Stimulated activated effector memory CD8-positive, alpha-beta T cell treated with anti-CD3 and anti-CD28 coated beads, Interleukin-12 subunit alpha, Interleukin-12 subunit beta, amount 100 ng/mL, for 72 hours (primary cell): ENCODE measurements at regions not wholly inside any gene's neighbourhood (a gene's known extent, or its start where the extent isn't known, plus 50 kb on each side); places are given as distances from the start of the nearest gene placed in this dataset.

Experiments
- ATAC-seq: fragments of 150-1000 bp; cut with Tn5 transposase; 2 replicates; pipeline ENCODE4 v1.10.0; 2021
- DNase-seq, 2 donors: peaks; one replicate each; pipeline ENCODE4 v3.0.0; 2021 to 2022; ENCODE audit warnings: low spot score in 2 of 2
- H3K27ac Mint-ChIP-seq: one replicate; pipeline ENCODE4 v1.8.0; 2022; ENCODE audit warnings: mild to moderate bottlenecking, mixed read lengths
- H3K36me3 Mint-ChIP-seq: one replicate; pipeline ENCODE4 v1.8.0; 2022; ENCODE audit warnings: mild to moderate bottlenecking, mixed read lengths
- H3K4me1 Mint-ChIP-seq: one replicate; pipeline ENCODE4 v1.8.0; 2022; ENCODE audit warnings: mixed read lengths
- H3K4me3 Mint-ChIP-seq: one replicate; pipeline ENCODE4 v1.8.0; 2022; ENCODE audit warnings: mild to moderate bottlenecking, mixed read lengths
- H3K9me3 Mint-ChIP-seq: one replicate; pipeline ENCODE4 v1.8.0; 2022; ENCODE audit warnings: mixed read lengths

DNA sequence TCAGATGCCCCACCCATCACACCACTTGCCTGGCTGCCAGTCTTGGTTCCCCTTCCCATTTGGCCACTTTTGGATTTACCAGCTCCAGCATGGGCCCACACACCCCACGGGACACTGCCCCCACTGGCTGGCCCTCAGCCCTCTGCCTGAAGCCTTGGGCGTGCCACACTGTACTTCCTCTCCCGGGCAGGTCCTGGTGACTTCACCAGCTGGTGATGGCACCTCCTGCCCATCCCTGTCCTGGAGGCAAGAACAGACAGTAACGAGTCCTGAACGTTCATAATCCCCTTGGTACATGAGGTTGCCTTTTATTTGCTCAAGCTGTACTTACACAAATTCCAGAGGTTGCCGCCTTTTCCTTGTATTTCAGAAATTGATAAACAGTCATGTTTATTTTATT, 81.1 kb downstream of the TMEM17 start:
- DNase-seq (no peak), ATAC-seq (peak; percentile 8)
- Mint-ChIP-seq H3K36me3 (no peaks in the 10 kb centered on the region), H3K4me1 (no peaks in the 10 kb centered on the region), H3K27ac (no peak overlapping the region), H3K4me3 (no peak overlapping the region), H3K9me3 (no peaks in the 10 kb centered on the region)

GRCh38 chr2:62423883-62424458, 82.0 kb downstream of the TMEM17 start:
- Mint-ChIP-seq H3K27ac (no peak overlapping the region), H3K9me3 (peaks cover 3% of the 10 kb centered on the region), H3K36me3 (no peaks in the 10 kb centered on the region), H3K4me1 (no peaks in the 10 kb centered on the region), H3K4me3 (no peak overlapping the region)
- no peak for DNase-seq
- peak; percentile 16 for ATAC-seq

DNA sequence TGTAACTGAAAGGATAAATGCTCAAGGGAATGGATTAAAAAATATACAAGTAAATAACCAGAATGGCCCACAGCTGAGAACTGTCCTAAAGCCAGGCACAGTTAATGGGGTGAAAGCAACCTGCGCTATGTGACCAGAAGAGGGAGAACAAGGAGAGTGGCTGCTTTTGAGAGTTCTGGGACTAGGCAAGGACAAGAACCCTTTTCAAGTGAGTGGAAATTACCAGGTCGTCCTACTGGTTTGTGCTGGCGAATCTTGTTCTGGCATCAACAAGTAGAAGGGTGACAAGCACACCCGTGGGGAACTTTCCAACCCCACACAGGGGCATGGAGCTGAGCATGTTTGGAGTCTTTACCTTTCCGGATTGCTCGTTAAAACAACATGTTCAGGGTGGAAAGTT, 82.8 kb downstream of the TMEM17 start:
- no peak overlapping the region for H3K4me3 Mint-ChIP-seq

DNA sequence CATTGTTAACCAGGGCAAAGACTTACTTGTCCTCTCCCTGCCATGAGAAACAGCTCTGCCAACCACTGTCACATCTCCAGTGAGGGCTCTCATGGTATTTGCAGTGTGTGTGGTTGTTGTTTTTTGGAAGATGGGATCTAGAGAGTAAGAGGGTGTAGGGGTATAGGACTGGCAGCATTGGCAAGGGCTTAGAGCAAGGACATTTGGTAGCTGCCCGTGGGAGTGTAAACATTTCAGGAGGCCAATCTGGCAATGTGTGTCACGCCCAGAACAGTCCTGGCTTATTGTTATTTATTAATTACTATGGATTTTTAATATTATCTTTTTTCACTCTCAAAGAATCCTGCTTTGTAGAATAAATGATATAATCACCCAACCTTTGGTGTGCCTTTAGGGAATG, 90.5 kb downstream of the TMEM17 start:
- H3K4me3 Mint-ChIP-seq: no peak overlapping the region
- DNase-seq (no peak), ATAC-seq (no peak)
- no peak overlapping the region for H3K27ac Mint-ChIP-seq
- peaks cover 11% of the 10 kb centered on the region for H3K4me1 Mint-ChIP-seq
- peaks cover 3% of the 10 kb centered on the region for H3K9me3 Mint-ChIP-seq
- H3K36me3 Mint-ChIP-seq: peaks cover 4% of the 10 kb centered on the region

More for the DNA sequence above, 82.8 kb downstream of the TMEM17 start:
- Mint-ChIP-seq H3K4me1 (no peaks in the 10 kb centered on the region), H3K9me3 (peaks cover 3% of the 10 kb centered on the region), H3K36me3 (no peaks in the 10 kb centered on the region), H3K27ac (no peak overlapping the region)
- no peak for ATAC-seq
- DNase-seq: no peak

- DNase-seq (no peak), ATAC-seq (peak; percentile 56)
- H3K9me3 Mint-ChIP-seq: peaks cover 3% of the 10 kb centered on the region
- H3K4me1 Mint-ChIP-seq: peaks cover 11% of the 10 kb centered on the region
- no peak overlapping the region for H3K4me3 Mint-ChIP-seq
- no peak overlapping the region for H3K27ac Mint-ChIP-seq
- peaks cover 4% of the 10 kb centered on the region for H3K36me3 Mint-ChIP-seq
Observed at GRCh38 chr2:62415019-62415431, 91.0 kb downstream of the TMEM17 start.

DNA sequence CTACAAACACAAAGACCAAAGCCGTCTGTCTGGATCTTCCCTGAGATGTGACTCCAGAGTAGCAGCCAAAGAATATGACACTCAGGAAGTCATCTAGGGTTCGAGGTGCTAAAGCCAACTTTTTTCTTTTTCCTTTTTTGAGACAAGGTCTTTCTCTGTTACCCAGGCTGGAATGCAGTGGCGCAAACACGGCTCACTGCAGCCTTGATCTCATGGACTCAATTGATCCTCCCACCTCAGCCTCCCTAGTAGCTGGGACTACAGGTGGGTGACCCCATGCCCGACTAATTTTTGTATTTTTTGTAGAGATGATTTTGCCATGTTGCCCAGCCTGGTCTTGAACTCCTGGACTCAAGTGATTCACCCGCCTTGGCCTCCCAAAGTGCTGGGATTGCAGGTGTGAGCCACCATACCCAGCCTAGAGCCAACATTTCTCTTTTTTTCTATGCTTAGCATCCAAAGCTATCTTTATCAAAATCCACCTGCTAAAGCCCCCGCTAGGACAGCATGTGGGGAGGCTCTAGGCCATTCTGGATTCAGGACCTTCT, 92.8 kb downstream of the TMEM17 start:
- ATAC-seq: no peak
- H3K4me1 Mint-ChIP-seq: peaks cover 11% of the 10 kb centered on the region
- no peak overlapping the region for H3K4me3 Mint-ChIP-seq
- no peak overlapping the region for H3K27ac Mint-ChIP-seq
- H3K36me3 Mint-ChIP-seq: peaks cover 4% of the 10 kb centered on the region
- no peak for DNase-seq
- no peaks in the 10 kb centered on the region for H3K9me3 Mint-ChIP-seq

- H3K4me1 Mint-ChIP-seq: peaks cover 11% of the 10 kb centered on the region
- peaks cover 4% of the 10 kb centered on the region for H3K36me3 Mint-ChIP-seq
- H3K4me3 Mint-ChIP-seq: no peak overlapping the region
- DNase-seq (no peak), ATAC-seq (no peak)
- peak overlapping the region; percentile 44 for H3K27ac Mint-ChIP-seq
- no peaks in the 10 kb centered on the region for H3K9me3 Mint-ChIP-seq
Observed at GRCh38 chr2:62412347-62412742, 93.7 kb downstream of the TMEM17 start.

- H3K9me3 Mint-ChIP-seq: no peaks in the 10 kb centered on the region
- no peak for DNase-seq
- peaks cover 11% of the 10 kb centered on the region for H3K4me1 Mint-ChIP-seq
- no peak overlapping the region for H3K27ac Mint-ChIP-seq
- peaks cover 4% of the 10 kb centered on the region for H3K36me3 Mint-ChIP-seq
- no peak overlapping the region for H3K4me3 Mint-ChIP-seq
- no peak for ATAC-seq
Observed at GRCh38 chr2:62410926-62411456, 95.0 kb downstream of the TMEM17 start.

DNA sequence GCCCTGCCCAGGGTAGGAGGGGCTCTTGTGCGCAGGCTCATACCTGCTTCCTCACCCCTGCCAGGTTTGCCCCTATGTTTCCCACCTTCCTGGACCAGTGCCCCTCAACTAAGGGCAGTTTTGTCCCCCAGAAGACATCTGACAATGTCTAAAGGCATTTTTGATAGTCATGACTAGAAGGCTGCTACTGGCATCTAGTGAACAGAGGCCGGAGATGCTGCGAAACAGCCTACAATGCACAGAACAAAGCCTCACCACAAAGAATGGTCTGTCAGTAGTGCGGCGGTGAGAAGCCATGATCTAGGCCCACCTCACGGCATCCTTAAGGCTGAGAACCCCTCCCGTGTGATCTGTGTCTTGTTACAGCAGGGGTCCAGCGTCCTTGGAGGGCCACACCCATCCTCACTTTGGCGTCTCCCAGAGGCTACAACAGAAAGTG, 96.0 kb downstream of the TMEM17 start:
- Mint-ChIP-seq H3K27ac (peak overlapping the region; percentile 68), H3K4me1 (peaks cover 11% of the 10 kb centered on the region), H3K9me3 (no peaks in the 10 kb centered on the region), H3K4me3 (no peak overlapping the region), H3K36me3 (peaks cover 4% of the 10 kb centered on the region)
- DNase-seq: no peak
- no peak for ATAC-seq

DNA sequence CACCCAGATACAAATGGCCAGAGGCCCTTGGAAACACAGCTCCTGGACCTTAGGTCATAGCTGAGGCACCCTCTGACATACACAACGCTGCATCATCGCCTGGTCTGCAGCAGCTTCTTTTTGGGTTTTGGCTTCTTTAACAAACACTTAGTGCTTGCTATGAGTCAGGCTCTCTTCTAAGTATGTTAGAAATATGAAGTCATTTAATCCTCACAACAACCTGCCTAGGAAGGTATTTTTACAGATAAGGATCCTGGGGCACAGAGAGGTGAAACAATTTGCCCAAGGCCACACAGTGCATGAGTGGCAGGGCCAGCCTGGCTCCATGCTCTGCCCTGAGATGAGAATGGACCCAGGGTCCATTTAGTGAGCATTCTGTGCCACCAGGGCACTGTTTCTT, 96.6 kb downstream of the TMEM17 start:
- DNase-seq (no peak), ATAC-seq (peak; percentile 68)
- Mint-ChIP-seq H3K4me1 (peaks cover 11% of the 10 kb centered on the region), H3K27ac (peak overlapping the region; percentile 68), H3K9me3 (no peaks in the 10 kb centered on the region), H3K4me3 (no peak overlapping the region), H3K36me3 (peaks cover 4% of the 10 kb centered on the region)

DNA sequence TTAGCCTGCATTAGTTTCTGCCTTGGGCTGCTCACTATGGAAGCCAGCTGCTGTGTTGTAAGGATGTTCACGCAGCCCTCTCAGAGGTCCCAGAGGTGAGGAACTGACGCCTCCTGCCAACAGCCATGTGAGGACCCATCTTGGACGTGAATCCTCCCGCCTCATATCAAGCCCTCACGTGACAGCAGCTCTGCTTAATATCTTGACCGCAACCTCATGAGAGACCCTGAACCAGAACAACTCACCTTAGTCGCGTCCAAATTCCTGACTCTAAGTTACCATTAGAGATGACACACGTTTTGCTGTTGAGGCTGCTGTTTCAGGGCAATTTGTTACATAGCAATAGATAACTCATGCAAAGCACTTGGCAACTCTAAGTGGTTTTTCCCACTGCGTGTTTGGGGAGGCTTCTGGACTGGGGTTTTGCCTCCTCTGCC, 97.7 kb downstream of the TMEM17 start:
- H3K4me3 Mint-ChIP-seq: no peak overlapping the region
- peaks cover 11% of the 10 kb centered on the region for H3K4me1 Mint-ChIP-seq
- DNase-seq (no peak), ATAC-seq (no peak)
- H3K27ac Mint-ChIP-seq: no peak overlapping the region
- no peaks in the 10 kb centered on the region for H3K9me3 Mint-ChIP-seq
- peaks cover 4% of the 10 kb centered on the region for H3K36me3 Mint-ChIP-seq

- DNase-seq (no peak), ATAC-seq (no peak)
- peaks cover 4% of the 10 kb centered on the region for H3K36me3 Mint-ChIP-seq
- H3K27ac Mint-ChIP-seq: no peak overlapping the region
- H3K4me1 Mint-ChIP-seq: peaks cover 11% of the 10 kb centered on the region
- H3K4me3 Mint-ChIP-seq: no peak overlapping the region
- H3K9me3 Mint-ChIP-seq: no peaks in the 10 kb centered on the region
Observed at GRCh38 chr2:62407838-62408237, 98.2 kb downstream of the TMEM17 start.

GRCh38 chr2:62407401-62407800, 98.6 kb downstream of the TMEM17 start:
- DNase-seq (no peak), ATAC-seq (no peak)
- H3K36me3 Mint-ChIP-seq: peaks cover 4% of the 10 kb centered on the region
- no peak overlapping the region for H3K27ac Mint-ChIP-seq
- peaks cover 8% of the 10 kb centered on the region for H3K4me1 Mint-ChIP-seq
- no peak overlapping the region for H3K4me3 Mint-ChIP-seq
- no peaks in the 10 kb centered on the region for H3K9me3 Mint-ChIP-seq

DNA sequence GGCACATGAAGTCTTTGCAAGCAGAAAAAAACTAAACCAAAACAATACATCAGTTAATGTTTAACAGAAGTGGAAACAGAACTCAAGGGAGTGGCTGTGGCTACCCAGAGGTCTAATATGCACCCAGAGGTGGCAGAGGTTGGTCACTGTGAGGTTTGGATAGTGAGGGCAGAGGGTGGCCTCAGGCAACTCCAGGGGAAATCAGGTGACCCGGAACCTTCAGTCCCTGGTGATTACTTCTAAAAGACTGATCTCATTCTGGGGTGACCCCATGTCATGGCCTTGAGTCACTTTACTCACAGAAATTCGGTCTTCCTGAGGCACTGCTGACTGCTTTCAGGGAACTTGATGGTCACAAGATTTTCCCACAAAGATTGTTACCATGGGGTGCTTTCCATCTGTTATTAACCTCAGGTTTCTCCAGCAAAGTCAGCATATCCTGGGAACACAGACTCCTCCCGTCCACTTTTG, 99.4 kb downstream of the TMEM17 start:
- Mint-ChIP-seq H3K27ac (no peak overlapping the region), H3K36me3 (no peaks in the 10 kb centered on the region), H3K4me3 (no peak overlapping the region), H3K4me1 (peaks cover under 1% of the 10 kb centered on the region), H3K9me3 (no peaks in the 10 kb centered on the region)
- ATAC-seq (no peak), DNase-seq (no peak)

GRCh38 chr2:62404913-62405312, 101.1 kb downstream of the TMEM17 start:
- Mint-ChIP-seq H3K4me3 (no peak overlapping the region), H3K27ac (no peak overlapping the region), H3K9me3 (no peaks in the 10 kb centered on the region), H3K36me3 (no peaks in the 10 kb centered on the region), H3K4me1 (no peaks in the 10 kb centered on the region)
- no peak for DNase-seq
- no peak for ATAC-seq

- Mint-ChIP-seq H3K4me1 (no peaks in the 10 kb centered on the region), H3K27ac (no peak overlapping the region), H3K36me3 (no peaks in the 10 kb centered on the region), H3K4me3 (no peak overlapping the region), H3K9me3 (no peaks in the 10 kb centered on the region)
- DNase-seq (no peak), ATAC-seq (no peak)
Observed at GRCh38 chr2:62402156-62402555, 103.8 kb downstream of the TMEM17 start.
